ENCODE measurements at regions not wholly inside any gene's neighbourhood (a gene's known extent, or its start where the extent isn't known, plus 50 kb on each side); places are given as distances from the start of the nearest gene placed in this dataset.

GRCh38 chr13:69468624-69469023 is 639.0 kb upstream of the ATXN8OS start:
- no peaks in the 10 kb centered on the region for H3K9me3 ChIP-seq
- H3K27ac ChIP-seq, result no peak overlapping the region
- H3K4me1 ChIP-seq, result no peaks in the 10 kb centered on the region
- intact Hi-C loops (cut with DNase I), result no loop called here
- H3K36me3 ChIP-seq, result no peaks in the 10 kb centered on the region
- H3K4me3 ChIP-seq, result no peak overlapping the region
- TF ChIP-seq CTCF (IDR thresholded peaks at IDR 0.05), result no peak
- no peaks in the 10 kb centered on the region for H3K27me3 ChIP-seq
- ATAC-seq (no peak), DNase-seq (no peak)

GRCh38 chr13:69461397-69461796 is 646.2 kb upstream of the ATXN8OS start:
- Histone ChIP-seq H3K4me1 (no peaks in the 10 kb centered on the region), H3K9me3 (no peaks in the 10 kb centered on the region), H3K4me3 (no peak overlapping the region), H3K36me3 (no peaks in the 10 kb centered on the region), H3K27me3 (no peaks in the 10 kb centered on the region), H3K27ac (no peak overlapping the region)
- TF ChIP-seq CTCF (IDR thresholded peaks at IDR 0.05), result no peak
- ATAC-seq (no peak), DNase-seq (no peak)
- intact Hi-C loops (cut with DNase I), result no loop called here

GRCh38 chr13:69459346-69459745 is 648.3 kb upstream of the ATXN8OS start:
- intact Hi-C loops (cut with DNase I), result no loop called here
- TF ChIP-seq CTCF (IDR thresholded peaks at IDR 0.05), result no peak
- Histone ChIP-seq H3K27ac (no peak overlapping the region), H3K4me3 (no peak overlapping the region), H3K27me3 (no peaks in the 10 kb centered on the region), H3K9me3 (no peaks in the 10 kb centered on the region), H3K4me1 (no peaks in the 10 kb centered on the region), H3K36me3 (no peaks in the 10 kb centered on the region)
- no peak for DNase-seq
- no peak for ATAC-seq

- Histone ChIP-seq H3K27me3 (no peaks in the 10 kb centered on the region), H3K27ac (no peak overlapping the region), H3K4me3 (no peak overlapping the region), H3K4me1 (no peaks in the 10 kb centered on the region), H3K36me3 (no peaks in the 10 kb centered on the region), H3K9me3 (no peaks in the 10 kb centered on the region)
- DNase-seq (no peak), ATAC-seq (no peak)
- intact Hi-C loops (cut with DNase I), result no loop called here
- no peak for TF ChIP-seq CTCF (IDR thresholded peaks at IDR 0.05)
Measured at GRCh38 chr13:69458013-69458412, 649.6 kb upstream of the ATXN8OS start.

- TF ChIP-seq CTCF (IDR thresholded peaks at IDR 0.05), result no peak
- Histone ChIP-seq H3K27ac (no peak overlapping the region), H3K4me1 (no peaks in the 10 kb centered on the region), H3K4me3 (no peak overlapping the region), H3K27me3 (no peaks in the 10 kb centered on the region), H3K36me3 (no peaks in the 10 kb centered on the region), H3K9me3 (no peaks in the 10 kb centered on the region)
- ATAC-seq (no peak), DNase-seq (no peak)
- intact Hi-C loops (cut with DNase I), result no loop called here
Measured at GRCh38 chr13:69450245-69450644, 657.4 kb upstream of the ATXN8OS start.

GRCh38 chr13:69425235-69425634 is 682.4 kb upstream of the ATXN8OS start:
- Histone ChIP-seq H3K9me3 (no peaks in the 10 kb centered on the region), H3K4me1 (no peaks in the 10 kb centered on the region), H3K36me3 (no peaks in the 10 kb centered on the region), H3K27ac (no peak overlapping the region), H3K27me3 (no peaks in the 10 kb centered on the region), H3K4me3 (no peak overlapping the region)
- intact Hi-C loops (cut with DNase I), result no loop called here
- ATAC-seq (no peak), DNase-seq (no peak)
- TF ChIP-seq CTCF (IDR thresholded peaks at IDR 0.05), result no peak
